SKM-1 treated with dmso at 0.1 percent for 144 hours (cell line): ENCODE measurements at regions not wholly inside any gene's neighbourhood (a gene's known extent, or its start where the extent isn't known, plus 50 kb on each side); places are given as distances from the start of the nearest gene placed in this dataset.
"Not testable (repeated sequence)": the region's sequence is repeated elsewhere in the genome, so short reads cannot be mapped to it uniquely, and the experiment has no call there.

Source experiments
- DNase-seq: peaks from one replicate; lab custom pipeline; 2025; ENCODE audit not compliant: unreplicated experiment; lab: John Stamatoyannopoulos, UW

DNA sequence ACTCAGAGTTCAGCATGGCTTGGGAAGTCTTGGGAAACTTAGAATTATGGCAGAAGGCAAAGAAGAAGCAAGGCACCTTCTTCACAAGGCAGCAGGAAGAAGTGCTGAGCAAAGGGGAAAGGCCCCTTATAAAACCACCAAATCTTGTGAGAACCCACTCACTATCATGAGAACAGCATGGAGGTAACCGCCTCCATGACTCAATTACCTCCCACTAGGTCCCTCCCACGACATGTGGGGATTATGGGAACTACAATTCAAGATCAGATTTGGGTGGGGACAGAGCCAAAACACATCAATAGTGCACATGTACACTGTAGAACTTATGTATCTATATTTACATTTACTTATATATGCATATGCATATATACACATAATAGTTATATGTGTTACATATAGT is 565.3 kb upstream of the NR2F2 start:
- no peak for DNase-seq

- no peak for DNase-seq
Measured at GRCh38 chr15:95770196-95770595, 560.3 kb upstream of the NR2F2 start.

DNA sequence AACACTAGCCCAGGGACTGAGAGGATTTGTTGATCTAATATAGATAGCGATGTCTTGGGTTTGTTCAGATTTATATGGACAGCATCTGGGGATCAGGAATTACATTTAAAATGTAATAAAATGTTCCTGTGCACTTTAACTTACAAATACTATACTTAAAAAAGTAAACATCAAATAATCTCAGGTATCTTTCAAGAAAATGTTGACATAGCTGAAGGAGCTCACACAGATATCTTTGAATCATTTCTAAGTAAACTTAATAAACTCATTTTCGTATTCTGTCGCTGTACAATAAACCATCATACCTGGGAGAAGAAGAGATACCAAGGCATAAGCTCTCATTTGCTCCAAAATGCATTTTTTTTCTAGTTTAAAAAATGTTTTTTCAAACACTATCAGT is 557.5 kb upstream of the NR2F2 start:
- DNase-seq: no peak

GRCh38 chr15:95784508-95784907 is 546.0 kb upstream of the NR2F2 start:
- no peak for DNase-seq

GRCh38 chr15:95785276-95785675 is 545.2 kb upstream of the NR2F2 start:
- DNase-seq: not testable (repeated sequence)

GRCh38 chr15:95793231-95793630 is 537.3 kb upstream of the NR2F2 start:
- no peak for DNase-seq

DNA sequence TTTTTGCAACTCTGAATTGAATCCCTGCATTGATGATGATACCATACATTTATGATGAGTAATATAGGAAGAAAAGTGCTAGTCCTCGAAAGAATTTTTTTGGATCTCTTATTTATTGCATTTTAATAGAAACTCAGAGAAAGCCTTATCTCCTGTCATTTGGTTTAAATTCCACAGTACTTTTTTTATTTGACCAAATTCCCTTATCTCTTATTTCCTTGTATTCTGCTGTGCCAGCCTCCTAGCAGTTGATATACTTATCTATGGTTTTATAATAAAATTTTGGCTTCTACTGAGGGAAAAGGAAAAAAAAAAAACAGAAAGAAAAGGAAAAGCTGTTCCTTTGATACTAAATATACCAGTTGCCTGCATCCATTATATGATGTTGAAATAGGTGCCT is 535.1 kb upstream of the NR2F2 start:
- no peak for DNase-seq

DNA sequence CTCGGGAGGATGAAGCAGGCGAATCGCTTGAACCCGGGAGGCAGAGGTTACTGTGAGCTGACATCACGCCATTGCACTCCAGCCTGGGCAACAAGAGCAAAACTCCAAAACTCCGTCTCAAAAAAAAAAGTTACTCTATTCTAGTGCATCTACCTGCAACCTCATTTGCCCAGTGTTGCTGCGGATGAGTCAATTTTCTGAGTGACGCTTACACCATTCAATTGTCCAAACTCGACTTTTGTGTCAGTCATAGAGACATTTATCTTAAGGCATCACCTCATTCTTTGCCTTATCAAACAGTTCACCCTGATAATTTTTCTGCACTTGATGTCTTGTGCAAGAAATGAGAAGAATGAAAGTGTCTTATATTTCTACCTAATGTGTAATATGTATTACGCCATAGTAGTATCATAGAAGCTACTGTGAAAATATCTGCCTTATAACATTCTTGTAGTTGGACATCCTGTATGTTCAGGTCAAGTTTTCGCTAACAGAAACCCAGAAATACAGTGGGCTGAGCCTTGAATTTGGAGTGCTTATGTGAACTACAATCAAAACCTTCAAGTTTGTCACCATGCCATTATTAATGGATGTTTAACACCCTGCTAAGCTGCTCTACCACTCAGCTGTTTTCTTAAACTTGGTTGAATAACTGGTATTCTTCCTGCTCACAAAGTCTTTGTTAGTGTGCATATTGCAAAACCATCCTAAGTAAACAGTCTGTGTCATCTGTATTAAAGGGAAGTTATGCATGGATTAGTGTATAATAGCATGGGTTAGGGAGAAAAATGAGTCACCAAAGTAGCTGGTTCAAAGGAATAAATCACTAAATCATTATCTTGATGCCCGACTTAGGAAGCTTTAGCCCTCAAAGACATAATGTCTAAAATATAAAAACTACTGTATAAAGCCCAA is 531.0 kb upstream of the NR2F2 start:
- no peak for DNase-seq

DNA sequence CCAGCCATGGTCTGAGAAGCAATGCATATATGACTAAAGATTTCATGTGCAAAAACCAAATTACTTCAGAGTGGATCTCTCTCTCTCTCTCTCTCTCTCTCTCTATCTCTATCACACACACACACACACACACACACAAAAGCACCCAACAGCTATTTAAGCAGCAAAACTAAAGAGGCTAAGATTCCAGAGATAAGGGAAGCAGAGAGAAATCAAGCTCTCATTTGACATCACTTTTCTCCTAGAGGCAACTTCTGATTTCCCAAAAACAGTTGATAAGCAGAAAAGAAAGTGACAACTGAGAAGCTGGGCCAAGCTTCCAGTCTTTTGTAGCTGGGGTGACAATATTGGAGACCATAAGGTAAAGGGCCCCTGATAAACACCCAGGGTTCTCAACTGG is 526.0 kb upstream of the NR2F2 start:
- DNase-seq: no peak

DNA sequence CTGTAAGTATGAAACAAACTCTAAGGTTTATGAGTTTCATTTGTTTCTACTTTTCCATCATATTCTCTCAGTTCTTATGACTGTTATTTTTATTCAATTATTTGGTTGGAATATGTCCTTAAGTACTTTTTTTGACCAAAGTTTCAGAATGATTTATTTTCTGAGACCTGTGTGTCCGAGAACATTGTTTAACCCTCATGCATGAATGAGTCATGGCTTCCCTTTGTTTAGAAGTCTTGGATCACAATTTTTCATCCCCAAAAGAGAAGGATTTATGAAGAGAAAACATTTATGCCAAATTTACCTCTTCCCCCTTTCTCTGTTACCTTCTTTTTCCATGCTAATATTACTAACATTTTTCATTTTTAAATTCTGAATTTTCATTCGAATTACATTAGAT is 518.0 kb upstream of the NR2F2 start:
- no peak for DNase-seq

- no peak for DNase-seq
Measured at GRCh38 chr15:95814908-95815307, 515.6 kb upstream of the NR2F2 start.

GRCh38 chr15:95816591-95816990 is 513.9 kb upstream of the NR2F2 start:
- DNase-seq: no peak

GRCh38 chr15:95822961-95823360 is 507.5 kb upstream of the NR2F2 start:
- no peak for DNase-seq

GRCh38 chr15:95825208-95825607 is 505.3 kb upstream of the NR2F2 start:
- DNase-seq: no peak

DNA sequence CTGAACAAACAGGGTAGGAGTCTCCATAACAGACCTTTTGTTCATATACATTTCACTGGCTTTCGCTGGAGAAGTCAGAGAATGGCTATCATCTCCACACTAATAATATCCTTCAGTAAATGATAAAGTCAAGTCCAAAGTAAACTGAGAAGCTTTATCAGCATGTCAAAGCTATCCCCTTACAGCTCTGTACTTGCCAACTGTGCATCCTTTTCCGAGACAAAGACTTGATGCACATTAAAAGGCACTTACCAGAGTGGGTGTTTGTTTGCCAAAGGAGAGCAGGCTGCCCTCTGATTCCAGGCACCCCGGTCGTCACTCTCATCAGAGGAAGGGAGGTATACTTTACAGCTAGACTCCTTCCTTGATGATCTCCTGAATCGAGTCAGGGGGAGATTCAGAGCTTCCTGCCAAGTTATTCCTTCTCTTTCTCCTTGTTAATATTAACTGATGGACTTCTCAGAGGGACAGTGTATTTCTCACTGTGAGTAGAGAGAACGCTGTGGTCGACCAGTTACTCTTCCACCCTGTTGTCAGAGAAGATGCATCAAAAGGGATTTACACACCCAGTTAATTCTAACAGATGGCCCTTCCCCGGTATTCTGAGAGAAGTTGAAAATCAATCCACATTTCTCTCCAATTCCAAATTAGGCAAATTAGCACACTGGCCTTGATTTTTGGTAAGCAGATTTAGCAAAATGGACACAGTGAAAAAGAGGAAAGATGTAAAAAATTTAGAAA is 504.7 kb upstream of the NR2F2 start:
- no peak for DNase-seq

DNA sequence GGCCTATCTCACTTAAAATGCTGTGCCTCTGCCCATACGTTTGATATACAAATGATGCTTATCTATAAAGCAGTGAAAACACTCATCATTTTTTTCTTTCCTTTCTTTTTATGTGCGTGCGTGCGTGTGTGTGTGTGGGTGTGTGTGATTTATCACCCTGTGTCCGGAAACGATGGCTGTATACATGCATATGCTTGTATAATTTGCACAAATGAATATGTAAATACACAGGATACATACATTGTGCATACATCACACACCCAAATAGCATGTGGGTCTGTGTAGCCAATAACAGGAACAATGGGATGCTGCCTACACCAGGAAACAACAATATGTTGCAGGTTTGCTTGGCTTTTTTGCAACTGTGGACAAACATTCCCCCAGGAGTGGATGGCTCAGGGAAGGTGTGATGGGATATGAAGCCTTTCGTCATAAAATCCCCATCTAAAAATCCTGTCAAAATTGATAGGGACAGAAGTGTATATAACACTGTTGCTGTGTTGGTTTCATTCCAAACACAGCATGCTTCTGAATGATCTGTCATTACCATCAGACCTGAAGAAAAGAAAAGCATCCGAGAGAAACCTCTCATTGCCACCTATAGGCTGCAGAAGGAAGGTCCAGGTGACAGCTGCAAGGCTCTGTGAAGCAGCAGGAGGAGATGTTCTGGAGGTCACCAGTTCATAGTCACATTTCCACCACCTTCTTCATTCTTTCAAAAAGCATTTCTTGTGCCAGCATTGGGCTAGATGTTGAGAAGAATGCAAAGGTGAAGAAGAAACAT is 503.9 kb upstream of the NR2F2 start:
- DNase-seq: no peak

GRCh38 chr15:95829062-95829461 is 501.4 kb upstream of the NR2F2 start:
- no peak for DNase-seq

GRCh38 chr15:95830281-95830680 is 500.2 kb upstream of the NR2F2 start:
- DNase-seq: no peak

DNA sequence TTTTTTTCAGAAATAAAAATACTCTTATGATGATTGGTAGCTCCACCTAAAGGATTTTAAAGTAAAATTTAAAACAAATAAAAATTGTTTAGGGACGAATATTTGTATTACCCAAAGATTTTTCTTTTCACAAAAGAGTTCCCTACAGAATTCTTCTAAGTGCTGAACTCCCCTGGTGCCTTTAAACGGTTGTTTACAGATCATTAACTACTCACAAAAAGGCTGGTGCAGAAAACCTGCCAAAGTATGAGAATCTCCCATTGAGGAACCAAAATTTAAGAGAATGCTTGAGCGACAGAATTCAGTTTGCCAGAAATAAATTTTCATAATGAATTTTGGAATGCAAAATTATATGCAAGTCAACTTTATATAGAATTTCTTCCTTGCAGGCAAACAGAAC is 497.8 kb upstream of the NR2F2 start:
- DNase-seq: no peak

GRCh38 chr15:95834028-95834804 is 496.3 kb upstream of the NR2F2 start:
- no peak for DNase-seq

- DNase-seq: no peak
Measured at GRCh38 chr15:95836536-95836935, 494.0 kb upstream of the NR2F2 start.
